HG03342 (cell line): ENCODE measurements at regions not wholly inside any gene's neighbourhood (a gene's known extent, or its start where the extent isn't known, plus 50 kb on each side); places are given as distances from the start of the nearest gene placed in this dataset.

ENCODE experiments used
- ATAC-seq: cut with Tn5 transposase; IDR thresholded peaks from one replicate; pipeline ENCODE4 v1.9.1; 2021; ENCODE audit warnings: mild to moderate bottlenecking, moderate library complexity; ENCODE audit not compliant: unreplicated experiment

GRCh38 chr7:24178811-24179570 is 105.0 kb upstream of the NPY start:
- ATAC-seq: no peak

GRCh38 chr7:24191362-24191761 is 92.6 kb upstream of the NPY start:
- ATAC-seq: no peak

GRCh38 chr7:24192053-24192452 is 91.9 kb upstream of the NPY start:
- no peak for ATAC-seq

- no peak for ATAC-seq
These were observed 91.3 kb upstream of the NPY start for GRCh38 chr7:24192691-24193090.

- ATAC-seq: no peak
These were observed 86.1 kb upstream of the NPY start for GRCh38 chr7:24197852-24198251.

- no peak for ATAC-seq
These were observed 84.0 kb upstream of the NPY start for GRCh38 chr7:24199978-24200377.

- ATAC-seq: no peak
These were observed 83.5 kb upstream of the NPY start for GRCh38 chr7:24200407-24200966.

GRCh38 chr7:24201226-24201625 is 82.8 kb upstream of the NPY start:
- ATAC-seq: no peak

- no peak for ATAC-seq
These were observed 71.9 kb upstream of the NPY start for GRCh38 chr7:24212073-24212472.

GRCh38 chr7:24213311-24213710 is 70.7 kb upstream of the NPY start:
- ATAC-seq: no peak

- no peak for ATAC-seq
These were observed 69.3 kb upstream of the NPY start for GRCh38 chr7:24214670-24215069.

GRCh38 chr7:24216576-24217125 is 67.3 kb upstream of the NPY start:
- ATAC-seq: no peak

- no peak for ATAC-seq
These were observed 62.5 kb upstream of the NPY start for GRCh38 chr7:24221500-24221899.

GRCh38 chr7:24227068-24227467 is 56.9 kb upstream of the NPY start:
- ATAC-seq: peak; percentile 33

- ATAC-seq: peak; percentile 93
These were observed 56.2 kb upstream of the NPY start for GRCh38 chr7:24227603-24228359.

- no peak for ATAC-seq
These were observed 54.3 kb upstream of the NPY start for GRCh38 chr7:24229481-24230226.

GRCh38 chr7:24231493-24231892 is 52.5 kb upstream of the NPY start:
- no peak for ATAC-seq

- no peak for ATAC-seq
These were observed 50.6 kb upstream of the NPY start for GRCh38 chr7:24233386-24233785.
